ENCODE measurements at regions not wholly inside any gene's neighbourhood (a gene's known extent, or its start where the extent isn't known, plus 50 kb on each side); places are given as distances from the start of the nearest gene placed in this dataset.

- no peak overlapping the region for H3K27ac ChIP-seq
- H3K9me3 ChIP-seq: no peaks in the 10 kb centered on the region
- no peaks in the 10 kb centered on the region for H3K36me3 ChIP-seq
- 93 to 98% methylated on average over 1 of the region's 1 CpG for WGBS, 2 donors
- no peaks in the 10 kb centered on the region for H3K4me1 ChIP-seq
- H3K27me3 ChIP-seq: no peaks in the 10 kb centered on the region
- H3K4me3 ChIP-seq: no peak overlapping the region
- TF ChIP-seq POLR2A (IDR thresholded peaks at IDR 0.05): no peak
- TF ChIP-seq POLR2AphosphoS5 (IDR thresholded peaks at IDR 0.05): no peak
- TF ChIP-seq CTCF (IDR thresholded peaks at IDR 0.05): no peak
- no peak for TF ChIP-seq EP300 (IDR thresholded peaks at IDR 0.05)
- no peak for DNase-seq
- ATAC-seq (ENCODE audit: low FRiP score in 2 of 2): no peak
These were observed 116.8 kb downstream of the LURAP1L start for GRCh38 chr9:12891588-12891987.

- WGBS, 2 donors: 82 to 84% methylated on average over 2 of the region's 2 CpGs
- Histone ChIP-seq H3K27ac (no peak overlapping the region), H3K36me3 (no peaks in the 10 kb centered on the region), H3K4me3 (no peak overlapping the region), H3K9me3 (no peaks in the 10 kb centered on the region), H3K4me1 (no peaks in the 10 kb centered on the region), H3K27me3 (no peaks in the 10 kb centered on the region)
- ATAC-seq (ENCODE audit: low FRiP score in 2 of 2) (no peak), DNase-seq (no peak)
- TF ChIP-seq EP300 (IDR thresholded peaks at IDR 0.05) (no peak), POLR2A (IDR thresholded peaks at IDR 0.05) (no peak), CTCF (IDR thresholded peaks at IDR 0.05) (no peak), POLR2AphosphoS5 (IDR thresholded peaks at IDR 0.05) (no peak)
These were observed 128.5 kb downstream of the LURAP1L start for GRCh38 chr9:12903316-12903715.

GRCh38 chr9:12904261-12905000, 129.6 kb downstream of the LURAP1L start:
- Histone ChIP-seq H3K27me3 (no peaks in the 10 kb centered on the region), H3K4me3 (no peak overlapping the region), H3K36me3 (no peaks in the 10 kb centered on the region), H3K9me3 (no peaks in the 10 kb centered on the region), H3K27ac (no peak overlapping the region), H3K4me1 (no peaks in the 10 kb centered on the region)
- DNase-seq (no peak), ATAC-seq (ENCODE audit: low FRiP score in 2 of 2) (no peak)
- TF ChIP-seq EP300 (IDR thresholded peaks at IDR 0.05) (no peak), POLR2AphosphoS5 (IDR thresholded peaks at IDR 0.05) (no peak)
- 88 to 89% methylated on average over 2 of the region's 2 CpGs for WGBS, 2 donors

GRCh38 chr9:12906646-12907045, 131.8 kb downstream of the LURAP1L start:
- no peaks in the 10 kb centered on the region for H3K9me3 ChIP-seq
- H3K36me3 ChIP-seq: no peaks in the 10 kb centered on the region
- H3K27ac ChIP-seq: no peak overlapping the region
- WGBS, 2 donors: 84 to 86% methylated on average over 3 of the region's 3 CpGs
- ATAC-seq (ENCODE audit: low FRiP score in 2 of 2) (no peak), DNase-seq (no peak)
- TF ChIP-seq POLR2A (IDR thresholded peaks at IDR 0.05) (no peak), EP300 (IDR thresholded peaks at IDR 0.05) (no peak), POLR2AphosphoS5 (IDR thresholded peaks at IDR 0.05) (no peak), CTCF (IDR thresholded peaks at IDR 0.05) (no peak)
- no peak overlapping the region for H3K4me3 ChIP-seq
- no peaks in the 10 kb centered on the region for H3K27me3 ChIP-seq
- no peaks in the 10 kb centered on the region for H3K4me1 ChIP-seq

GRCh38 chr9:12908895-12909294, 134.1 kb downstream of the LURAP1L start:
- Histone ChIP-seq H3K27me3 (no peaks in the 10 kb centered on the region), H3K27ac (no peak overlapping the region), H3K9me3 (no peaks in the 10 kb centered on the region), H3K4me3 (no peak overlapping the region), H3K36me3 (no peaks in the 10 kb centered on the region), H3K4me1 (no peaks in the 10 kb centered on the region)
- ATAC-seq (ENCODE audit: low FRiP score in 2 of 2): no peak
- no peak for DNase-seq
- WGBS, 2 donors: 42 to 58% methylated on average over 3 of the region's 3 CpGs
- no peak for TF ChIP-seq CTCF (IDR thresholded peaks at IDR 0.05)
- TF ChIP-seq EP300 (IDR thresholded peaks at IDR 0.05): no peak
- no peak for TF ChIP-seq POLR2AphosphoS5 (IDR thresholded peaks at IDR 0.05)
- no peak for TF ChIP-seq POLR2A (IDR thresholded peaks at IDR 0.05)

Measured in upper lobe of left lung (tissue), 6 donors.